RCC 7860 (cell line): ENCODE measurements at regions not wholly inside any gene's neighbourhood (a gene's known extent, or its start where the extent isn't known, plus 50 kb on each side); places are given as distances from the start of the nearest gene placed in this dataset.
"Not testable (repeated sequence)": the region's sequence is repeated elsewhere in the genome, so short reads cannot be mapped to it uniquely, and the experiment has no call there.

ENCODE experiments used
- DNase-seq: peaks from one replicate; pipeline ENCODE4 v3.0.0-alpha.2; 2015; ENCODE audit warnings: low spot score
- FAIRE-seq: peaks from 2 replicates; lab custom pipeline; 2012; peaks lifted over from hg19 to GRCh38; lab: Jason Lieb, UNC

- FAIRE-seq = no peak
These were observed 143.9 kb downstream of the MRPS6 start for GRCh38 chr21:34217263-34217662.

GRCh38 chr21:34219334-34220060, 144.3 kb upstream of the KCNE2 start:
- DNase-seq (no peak), FAIRE-seq (no peak)

More at GRCh38 chr21:34217263-34217662, 143.9 kb downstream of the MRPS6 start:
- no peak for DNase-seq

GRCh38 chr21:34220556-34221195, 143.1 kb upstream of the KCNE2 start:
- no peak for FAIRE-seq
- DNase-seq = no peak

GRCh38 chr21:34221331-34222030, 142.3 kb upstream of the KCNE2 start:
- no peak for FAIRE-seq
- DNase-seq = no peak

- FAIRE-seq (no peak), DNase-seq (no peak)
These were observed 141.8 kb upstream of the KCNE2 start for GRCh38 chr21:34222031-34222335.

GRCh38 chr21:34223376-34223775, 140.4 kb upstream of the KCNE2 start:
- FAIRE-seq (no peak), DNase-seq (no peak)

- DNase-seq = no peak
These were observed 136.4 kb upstream of the KCNE2 start for GRCh38 chr21:34227386-34227852.

GRCh38 chr21:34228792-34229191, 135.0 kb upstream of the KCNE2 start:
- FAIRE-seq = no peak
- DNase-seq = no peak

More at GRCh38 chr21:34227386-34227852, 136.4 kb upstream of the KCNE2 start:
- no peak for FAIRE-seq

- DNase-seq (no peak), FAIRE-seq (no peak)
These were observed 134.5 kb upstream of the KCNE2 start for GRCh38 chr21:34229353-34229752.

GRCh38 chr21:34233741-34234140, 130.1 kb upstream of the KCNE2 start:
- FAIRE-seq, DNase-seq: not testable (repeated sequence)

- FAIRE-seq = no peak
- no peak for DNase-seq
These were observed 128.3 kb upstream of the KCNE2 start for GRCh38 chr21:34235514-34235913.

GRCh38 chr21:34242973-34243372, 120.8 kb upstream of the KCNE2 start:
- no peak for DNase-seq
- FAIRE-seq = no peak

- no peak for FAIRE-seq
- no peak for DNase-seq
These were observed 120.2 kb upstream of the KCNE2 start for GRCh38 chr21:34243562-34243961.

- FAIRE-seq = no peak
- no peak for DNase-seq
These were observed 111.1 kb upstream of the KCNE2 start for GRCh38 chr21:34252751-34253150.

- FAIRE-seq (no peak), DNase-seq (no peak)
These were observed 108.7 kb upstream of the KCNE2 start for GRCh38 chr21:34255073-34255472.

- DNase-seq (no peak), FAIRE-seq (no peak)
These were observed 103.4 kb upstream of the KCNE2 start for GRCh38 chr21:34260277-34261008.

GRCh38 chr21:34261841-34262468, 101.9 kb upstream of the KCNE2 start:
- no peak for FAIRE-seq
- no peak for DNase-seq

- FAIRE-seq (no peak), DNase-seq (no peak)
These were observed 101.3 kb upstream of the KCNE2 start for GRCh38 chr21:34262469-34262845.

- FAIRE-seq (no peak), DNase-seq (no peak)
These were observed 100.2 kb upstream of the KCNE2 start for GRCh38 chr21:34263629-34264028.

GRCh38 chr21:34266351-34266750, 97.5 kb upstream of the KCNE2 start:
- no peak for FAIRE-seq
- no peak for DNase-seq

- FAIRE-seq = no peak
These were observed 95.3 kb upstream of the KCNE2 start for GRCh38 chr21:34268493-34268892.

More at GRCh38 chr21:34268493-34268892, 95.3 kb upstream of the KCNE2 start:
- DNase-seq = no peak
